Lung (tissue), 11 donors: ENCODE measurements at regions not wholly inside any gene's neighbourhood (a gene's known extent, or its start where the extent isn't known, plus 50 kb on each side); places are given as distances from the start of the nearest gene placed in this dataset.

ENCODE experiments used
- ATAC-seq: fragments of 200-7000 bp; cut with Tn5 transposase; one replicate; pipeline ENCODE4 v1.9.1; 2020; ENCODE audit warnings: moderate number of reproducible peaks; ENCODE audit not compliant: insufficient read depth, low FRiP score
- DNase-seq, 3 donors: peaks; one replicate each; pipeline ENCODE4 v3.0.0-alpha.2; 2013 to 2017
- H3K27ac ChIP-seq, 2 donors: one replicate each; pipeline ENCODE4 v1.5.1; 2013; ENCODE audit warnings: mild to moderate bottlenecking in 2 of 2, moderate library complexity in 2 of 2, control low read depth in 1 of 2, inconsistent platforms in 1 of 2, low read depth in 1 of 2, low read length in 1 of 2
- H3K27me3 ChIP-seq, 3 donors: one replicate each; pipeline ENCODE4 v1.5.1; 2013; ENCODE audit warnings: low read length in 2 of 3; ENCODE audit not compliant: control insufficient read depth in 3 of 3, insufficient read depth in 3 of 3
- H3K36me3 ChIP-seq, 4 donors: one replicate each; pipeline ENCODE4 v1.5.1; 2013; ENCODE audit warnings: low read length in 4 of 4, mild to moderate bottlenecking in 1 of 4, moderate library complexity in 1 of 4; ENCODE audit not compliant: control insufficient read depth in 4 of 4, insufficient read depth in 4 of 4
- H3K4me1 ChIP-seq, 5 donors: one replicate each; pipeline ENCODE4 v1.5.1; 2013; ENCODE audit warnings: low read length in 5 of 5, mild to moderate bottlenecking in 2 of 5, moderate library complexity in 1 of 5; ENCODE audit not compliant: control insufficient read depth in 5 of 5, insufficient read depth in 5 of 5
- H3K4me3 ChIP-seq: one replicate; pipeline ENCODE4 v1.5.1; 2013; ENCODE audit warnings: mild to moderate bottlenecking, control low read depth, moderate library complexity
- H3K9ac ChIP-seq, 2 donors: one replicate each; pipeline ENCODE4 v1.5.1; 2013; ENCODE audit warnings: low read length in 2 of 2, control low read depth in 1 of 2; ENCODE audit not compliant: insufficient read depth in 1 of 2
- H3K9me3 ChIP-seq, 4 donors: one replicate each; pipeline ENCODE4 v1.5.1; 2013; ENCODE audit warnings: low read length in 3 of 4, mild to moderate bottlenecking in 1 of 4, moderate library complexity in 1 of 4; ENCODE audit not compliant: control insufficient read depth in 4 of 4, insufficient read depth in 3 of 4
- WGBS, 2 donors: extraction: QIAGEN DNeasy Blood & Tissue Kit; methylation state at CpG; one replicate each; pipeline ENCODE4 v1.1.7; 2013; 5-methylcytosine and 5-hydroxymethylcytosine counted together
- TF ChIP-seq, protein P1 (sequence below): IDR thresholded peaks from 2 replicates; pipeline ENCODE4 v1.5.1; 2012; ENCODE audit warnings: mild to moderate bottlenecking; ENCODE audit errors: control extremely low read depth, extremely low read depth
- donor health status: control.
- donor health status: control.
- donor health status: Bipolar disorder and iron deficiency.
- donor health status: healthy.
- donor health status: DM: yes; HTN: yes; CAD: no.

DNA sequence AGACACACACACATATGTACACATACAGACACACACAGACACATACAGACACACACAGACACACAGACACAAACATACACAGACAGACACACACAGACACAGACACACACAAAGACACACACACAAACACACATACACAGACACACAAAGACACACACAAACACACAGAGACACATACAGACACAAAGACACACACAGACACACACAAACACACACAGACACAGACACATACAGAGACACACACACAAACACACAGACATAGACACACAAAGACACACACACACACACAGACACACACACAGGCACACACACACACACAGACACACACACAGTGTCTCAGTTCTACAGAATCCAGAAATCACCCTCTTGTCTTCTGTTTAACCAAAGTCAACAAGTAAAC lies 280.7 kb downstream of the ASMT start:
- no peak overlapping the region for H3K27ac ChIP-seq
- DNase-seq (no peak), ATAC-seq (no peak)
- TF ChIP-seq, protein P1, sequence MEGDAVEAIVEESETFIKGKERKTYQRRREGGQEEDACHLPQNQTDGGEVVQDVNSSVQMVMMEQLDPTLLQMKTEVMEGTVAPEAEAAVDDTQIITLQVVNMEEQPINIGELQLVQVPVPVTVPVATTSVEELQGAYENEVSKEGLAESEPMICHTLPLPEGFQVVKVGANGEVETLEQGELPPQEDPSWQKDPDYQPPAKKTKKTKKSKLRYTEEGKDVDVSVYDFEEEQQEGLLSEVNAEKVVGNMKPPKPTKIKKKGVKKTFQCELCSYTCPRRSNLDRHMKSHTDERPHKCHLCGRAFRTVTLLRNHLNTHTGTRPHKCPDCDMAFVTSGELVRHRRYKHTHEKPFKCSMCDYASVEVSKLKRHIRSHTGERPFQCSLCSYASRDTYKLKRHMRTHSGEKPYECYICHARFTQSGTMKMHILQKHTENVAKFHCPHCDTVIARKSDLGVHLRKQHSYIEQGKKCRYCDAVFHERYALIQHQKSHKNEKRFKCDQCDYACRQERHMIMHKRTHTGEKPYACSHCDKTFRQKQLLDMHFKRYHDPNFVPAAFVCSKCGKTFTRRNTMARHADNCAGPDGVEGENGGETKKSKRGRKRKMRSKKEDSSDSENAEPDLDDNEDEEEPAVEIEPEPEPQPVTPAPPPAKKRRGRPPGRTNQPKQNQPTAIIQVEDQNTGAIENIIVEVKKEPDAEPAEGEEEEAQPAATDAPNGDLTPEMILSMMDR, result no peak
- no peak overlapping the region for H3K9ac ChIP-seq
- H3K36me3 ChIP-seq, result no peaks in the 10 kb centered on the region
- no peaks in the 10 kb centered on the region for H3K4me1 ChIP-seq
- peaks cover 0 to 6% (median 4%) of the 10 kb centered on the region in 3 donors for H3K27me3 ChIP-seq
- no peak overlapping the region for H3K4me3 ChIP-seq
- H3K9me3 ChIP-seq, result peaks cover 0 to 11% (median 0%) of the 10 kb centered on the region in 4 donors

DNA sequence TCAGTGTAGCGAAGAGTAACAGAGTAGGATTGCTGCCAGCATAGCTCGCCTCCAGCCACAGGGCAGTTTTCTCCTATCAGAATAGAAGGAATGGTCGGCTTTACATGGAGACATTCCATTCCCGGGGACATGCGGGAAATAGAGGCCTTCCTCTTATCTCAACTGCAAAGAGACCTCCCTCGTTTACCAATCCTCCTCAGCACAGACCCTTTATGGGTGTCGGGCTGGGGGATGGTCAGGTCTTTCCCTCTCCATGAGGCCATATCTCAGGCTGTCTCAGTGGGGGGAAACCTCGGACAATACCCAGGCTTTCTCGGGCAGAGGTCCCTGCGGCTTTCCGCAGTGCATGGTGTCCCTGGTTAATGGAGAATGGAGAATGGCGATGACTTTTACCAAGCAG lies 285.0 kb downstream of the ASMT start:
- Histone ChIP-seq H3K9ac (no peak overlapping the region), H3K9me3 (peaks cover 0 to 6% (median under 1%) of the 10 kb centered on the region in 4 donors), H3K4me1 (no peaks in the 10 kb centered on the region), H3K27me3 (peaks cover 0 to 20% (median 4%) of the 10 kb centered on the region in 3 donors), H3K36me3 (no peaks in the 10 kb centered on the region), H3K27ac (no peak overlapping the region), H3K4me3 (no peak overlapping the region)
- DNase-seq (no peak), ATAC-seq (no peak)
- WGBS, 2 donors, result 62 to 86% methylated on average over 12 of the region's 12 CpGs
- TF ChIP-seq, protein P1, result no peak

DNA sequence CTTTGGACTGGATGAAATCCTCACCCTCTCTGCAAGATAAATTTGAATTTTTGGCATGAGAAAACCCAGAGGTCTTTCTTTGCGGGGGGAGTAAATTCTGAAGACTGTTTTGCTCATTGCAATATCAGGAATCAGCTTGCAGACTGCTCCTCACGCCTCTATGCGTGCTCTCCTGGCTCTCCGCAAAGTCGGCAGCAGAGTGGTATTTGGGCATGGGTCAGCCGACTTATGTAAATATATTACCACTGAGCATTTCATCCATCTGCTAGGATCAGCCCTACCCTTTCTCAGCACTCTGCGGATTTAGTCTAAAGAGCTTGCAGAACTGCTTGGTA lies 288.0 kb downstream of the ASMT start:
- peaks cover 0 to 10% (median under 1%) of the 10 kb centered on the region in 4 donors for H3K9me3 ChIP-seq
- DNase-seq (no peak), ATAC-seq (no peak)
- TF ChIP-seq, protein P1, result no peak
- no peak overlapping the region for H3K9ac ChIP-seq
- no peak overlapping the region for H3K4me3 ChIP-seq
- H3K4me1 ChIP-seq, result no peaks in the 10 kb centered on the region
- no peaks in the 10 kb centered on the region for H3K36me3 ChIP-seq
- 62 to 72% methylated on average over 7 of the region's 7 CpGs for WGBS, 2 donors
- no peak overlapping the region for H3K27ac ChIP-seq
- H3K27me3 ChIP-seq, result peaks cover 0 to 20% (median 0%) of the 10 kb centered on the region in 3 donors

DNA sequence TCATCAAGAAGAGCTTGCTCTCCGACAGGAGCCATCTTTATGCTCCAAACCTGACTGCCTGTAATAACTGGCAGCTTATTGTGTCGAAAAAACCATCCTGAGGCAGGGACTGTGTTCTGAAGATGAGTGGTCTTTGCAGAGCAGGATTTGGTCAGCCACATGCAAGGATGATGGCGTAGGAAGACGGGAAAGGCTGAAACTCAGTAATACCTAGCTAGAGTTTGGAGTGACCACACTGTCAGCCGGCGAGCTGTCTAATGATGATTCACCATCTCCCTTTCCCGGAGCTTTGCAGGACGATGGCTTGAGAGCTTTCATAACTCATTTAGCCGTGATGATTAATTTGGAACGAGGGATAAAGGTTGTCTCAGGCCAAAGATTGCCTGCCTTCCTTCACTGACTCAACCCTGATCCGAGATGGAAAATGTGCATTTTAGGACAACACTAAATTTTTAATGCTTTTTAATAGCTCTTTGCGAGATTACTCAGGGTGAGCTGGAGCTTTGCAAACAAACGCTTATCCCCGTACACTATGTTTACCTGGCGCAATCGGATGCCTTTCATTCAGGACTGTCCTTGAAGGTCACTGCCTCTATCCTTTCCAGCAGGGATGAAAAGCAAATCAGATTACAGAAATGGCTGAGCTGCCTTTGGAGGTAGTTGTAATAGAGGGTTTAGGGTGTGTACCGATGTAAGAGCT lies 288.5 kb downstream of the ASMT start:
- Histone ChIP-seq H3K27ac (no peak overlapping the region), H3K4me3 (no peak overlapping the region), H3K9ac (no peak overlapping the region), H3K36me3 (no peaks in the 10 kb centered on the region), H3K4me1 (no peaks in the 10 kb centered on the region), H3K9me3 (peaks cover 0 to 10% (median under 1%) of the 10 kb centered on the region in 4 donors), H3K27me3 (peaks cover 0 to 20% (median 0%) of the 10 kb centered on the region in 3 donors)
- no peak for DNase-seq
- whole genome bisulfite sequencing, 2 donors, result 76 to 88% methylated on average over 17 of the region's 17 CpGs
- TF ChIP-seq, protein P1, result no peak
- ATAC-seq, result no peak
